C4-2B (cell line): ENCODE measurements at regions not wholly inside any gene's neighbourhood (a gene's known extent, or its start where the extent isn't known, plus 50 kb on each side); places are given as distances from the start of the nearest gene placed in this dataset.
"Not testable (repeated sequence)": the region's sequence is repeated elsewhere in the genome, so short reads cannot be mapped to it uniquely, and the experiment has no call there.

ENCODE experiments used
- H3K27ac ChIP-seq: fragments of 450-650 bp; 2 replicates; pipeline ENCODE4 v1.5.1; 2017
- ZFX ChIP-seq: fragments of 450-650 bp; IDR thresholded peaks from 2 replicates; pipeline ENCODE4 v1.6.1; 2017
- TF ChIP-seq, protein P1 (sequence below): fragments of 450-650 bp; conservative IDR thresholded peaks from 2 replicates; pipeline ENCODE4 v1.5.1; 2017; ENCODE audit warnings: mild to moderate bottlenecking

DNA sequence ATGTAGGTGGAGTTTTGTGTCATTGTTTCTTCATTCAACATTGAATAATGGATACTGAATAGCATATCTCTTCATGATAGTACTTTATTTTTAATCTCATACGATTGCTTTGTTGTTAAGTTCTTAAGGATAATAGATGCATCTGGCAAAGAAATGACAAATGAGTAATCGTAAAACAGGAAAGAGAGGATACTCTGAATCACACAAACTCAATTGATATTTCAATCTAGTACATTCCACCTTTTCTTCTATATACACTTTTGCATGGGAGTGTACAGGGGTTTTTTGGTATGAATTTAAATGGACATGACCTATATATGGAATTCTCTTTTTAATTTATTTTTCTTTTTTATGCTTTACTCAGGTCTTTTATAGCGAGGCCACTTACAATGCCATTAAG is 186.9 kb upstream of the STK26 start:
- no peak for TF ChIP-seq ZFX
- TF ChIP-seq, protein P1, sequence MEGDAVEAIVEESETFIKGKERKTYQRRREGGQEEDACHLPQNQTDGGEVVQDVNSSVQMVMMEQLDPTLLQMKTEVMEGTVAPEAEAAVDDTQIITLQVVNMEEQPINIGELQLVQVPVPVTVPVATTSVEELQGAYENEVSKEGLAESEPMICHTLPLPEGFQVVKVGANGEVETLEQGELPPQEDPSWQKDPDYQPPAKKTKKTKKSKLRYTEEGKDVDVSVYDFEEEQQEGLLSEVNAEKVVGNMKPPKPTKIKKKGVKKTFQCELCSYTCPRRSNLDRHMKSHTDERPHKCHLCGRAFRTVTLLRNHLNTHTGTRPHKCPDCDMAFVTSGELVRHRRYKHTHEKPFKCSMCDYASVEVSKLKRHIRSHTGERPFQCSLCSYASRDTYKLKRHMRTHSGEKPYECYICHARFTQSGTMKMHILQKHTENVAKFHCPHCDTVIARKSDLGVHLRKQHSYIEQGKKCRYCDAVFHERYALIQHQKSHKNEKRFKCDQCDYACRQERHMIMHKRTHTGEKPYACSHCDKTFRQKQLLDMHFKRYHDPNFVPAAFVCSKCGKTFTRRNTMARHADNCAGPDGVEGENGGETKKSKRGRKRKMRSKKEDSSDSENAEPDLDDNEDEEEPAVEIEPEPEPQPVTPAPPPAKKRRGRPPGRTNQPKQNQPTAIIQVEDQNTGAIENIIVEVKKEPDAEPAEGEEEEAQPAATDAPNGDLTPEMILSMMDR = no peak
- no peak overlapping the region for H3K27ac ChIP-seq

DNA sequence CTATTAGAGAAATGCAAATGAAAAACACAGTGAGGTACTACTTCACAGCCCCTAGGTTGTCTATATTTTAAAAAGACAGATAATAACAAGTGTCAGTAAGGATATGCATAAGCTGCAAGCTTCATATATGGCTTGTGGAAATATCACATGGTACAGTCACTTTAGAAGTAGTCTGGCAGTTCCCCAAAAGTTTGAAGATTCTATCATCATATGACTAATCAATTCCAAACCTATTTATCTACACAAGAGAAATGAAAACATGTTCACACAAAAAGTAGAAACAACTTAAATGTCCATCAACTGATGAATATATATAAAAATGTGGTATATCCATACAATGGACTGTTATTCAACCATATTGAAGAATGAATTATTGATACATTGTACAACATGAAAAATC is 185.8 kb upstream of the STK26 start:
- no peak overlapping the region for H3K27ac ChIP-seq
- TF ChIP-seq, protein P1 = no peak
- TF ChIP-seq ZFX = no peak

DNA sequence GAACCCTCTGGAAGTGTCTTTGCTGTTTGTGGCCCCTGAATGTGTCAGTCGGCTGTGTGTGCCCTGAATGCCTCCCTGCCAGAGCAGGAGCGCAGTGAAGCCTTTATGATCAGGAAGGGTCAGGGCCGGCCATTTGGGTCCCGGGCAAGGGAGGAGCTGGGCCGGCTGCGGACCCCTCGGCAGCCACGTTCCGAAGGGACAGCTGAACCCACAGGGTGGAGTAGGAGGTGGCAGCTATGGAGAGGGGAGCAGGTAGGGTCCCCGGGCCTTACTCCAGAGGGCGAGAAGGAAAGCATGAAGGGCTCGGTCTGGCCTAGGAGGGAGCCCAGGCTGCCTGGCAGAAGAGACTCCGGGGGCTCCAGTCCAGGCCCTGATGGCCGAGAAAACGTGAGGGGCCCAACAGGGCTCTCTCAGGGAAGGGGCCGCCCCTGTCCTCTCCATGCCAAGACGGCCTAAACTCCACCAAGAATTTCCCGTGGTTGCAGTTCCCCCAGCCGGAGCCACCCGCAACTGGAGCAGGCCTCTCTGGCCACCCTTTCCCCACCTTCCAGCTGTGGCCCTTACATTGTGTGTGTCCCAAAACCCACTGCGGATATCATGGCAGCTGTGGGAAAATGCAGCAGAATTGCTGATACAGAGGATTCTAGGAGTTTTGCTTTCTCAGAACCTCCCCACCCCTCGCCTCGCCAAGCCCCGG is 182.2 kb upstream of the STK26 start:
- no peak for TF ChIP-seq ZFX
- TF ChIP-seq, protein P1 = no peak

DNA sequence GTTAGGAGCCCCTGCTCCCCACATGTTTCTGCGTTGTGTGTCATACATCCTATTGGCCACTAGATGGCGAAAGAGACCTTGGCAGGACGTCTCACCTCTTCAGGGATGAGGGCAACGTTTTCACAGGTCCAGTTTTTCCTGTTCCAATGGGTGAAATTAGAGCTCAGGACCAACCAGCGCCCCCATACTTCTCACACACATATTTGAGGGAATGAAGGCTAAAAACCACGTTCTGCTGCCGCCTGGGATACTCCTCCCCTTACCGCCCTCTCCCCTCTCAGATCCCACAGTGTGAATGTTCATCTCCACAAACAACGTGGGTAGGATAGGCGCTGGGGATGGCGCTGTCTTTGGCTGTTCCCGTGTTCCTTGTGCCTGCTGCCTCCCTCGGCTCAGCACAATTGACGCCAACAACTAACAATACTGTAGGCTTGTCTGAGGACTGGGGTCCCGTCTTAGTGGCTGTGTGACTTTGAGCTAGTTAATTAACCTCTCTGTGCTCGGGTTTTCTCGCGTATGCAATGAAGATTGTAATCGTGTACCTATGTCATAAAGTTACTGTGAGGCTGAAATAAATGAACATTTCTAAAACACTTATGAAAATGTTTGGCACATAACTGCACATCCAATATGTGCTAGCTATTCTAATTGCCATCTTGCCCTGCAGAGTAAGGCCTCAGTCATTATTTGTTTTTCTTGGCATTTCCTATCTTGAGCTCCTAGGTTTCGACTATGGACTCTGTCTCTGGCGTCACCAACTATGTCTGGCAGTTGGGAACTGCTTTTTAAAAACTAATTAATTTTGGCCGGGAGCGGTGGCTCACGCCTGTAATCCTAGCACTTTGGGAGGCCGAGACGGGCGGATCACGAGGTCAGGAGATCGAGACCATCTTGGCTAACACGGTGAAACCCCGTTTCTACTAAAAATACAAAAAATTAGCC is 181.3 kb upstream of the STK26 start:
- TF ChIP-seq, protein P1 = peak; percentile 85
- no peak for TF ChIP-seq ZFX
- H3K27ac ChIP-seq = no peak overlapping the region

More for the DNA sequence above, 182.2 kb upstream of the STK26 start:
- H3K27ac ChIP-seq = no peak overlapping the region

DNA sequence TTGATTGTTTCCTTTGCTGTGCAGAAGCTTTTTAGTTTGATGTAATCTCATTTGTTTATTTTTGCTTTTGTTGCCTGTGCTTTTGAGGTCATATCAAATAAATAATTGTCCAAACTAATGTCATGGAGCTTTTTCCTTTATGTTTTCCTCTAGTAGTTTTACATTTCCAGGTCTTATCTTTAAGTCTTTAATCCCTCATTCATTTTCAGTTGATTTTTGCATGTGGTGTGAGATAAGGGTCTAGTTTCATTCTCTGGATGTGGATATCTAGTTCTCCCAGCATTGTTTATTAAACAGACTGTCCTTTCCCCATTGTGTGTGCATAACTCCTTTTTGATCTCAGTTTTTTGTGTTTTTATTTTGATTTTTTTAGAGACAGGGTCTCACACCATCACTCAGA is 179.1 kb upstream of the STK26 start:
- no peak for TF ChIP-seq ZFX
- TF ChIP-seq, protein P1 = no peak
- H3K27ac ChIP-seq = no peak overlapping the region

DNA sequence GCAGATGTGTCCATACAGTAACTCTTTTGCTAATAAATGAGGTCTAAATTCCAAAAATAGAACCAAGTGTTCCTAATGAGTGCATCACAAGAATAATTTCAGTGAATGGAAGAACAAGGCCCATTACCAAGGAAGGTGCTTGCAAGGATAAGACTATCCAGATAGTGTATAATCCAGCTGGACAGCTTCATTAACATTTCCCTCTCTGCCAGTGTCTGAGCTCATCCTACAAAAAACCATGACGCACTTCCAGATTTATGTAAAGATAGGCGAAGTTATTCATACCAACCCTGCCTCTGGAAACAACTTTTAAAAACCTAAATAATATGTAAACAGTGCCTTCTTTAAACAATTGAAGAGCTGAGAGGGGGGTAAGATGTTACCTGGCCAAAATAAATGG is 177.9 kb upstream of the STK26 start:
- no peak overlapping the region for H3K27ac ChIP-seq
- TF ChIP-seq, protein P1 = no peak
- TF ChIP-seq ZFX = no peak

DNA sequence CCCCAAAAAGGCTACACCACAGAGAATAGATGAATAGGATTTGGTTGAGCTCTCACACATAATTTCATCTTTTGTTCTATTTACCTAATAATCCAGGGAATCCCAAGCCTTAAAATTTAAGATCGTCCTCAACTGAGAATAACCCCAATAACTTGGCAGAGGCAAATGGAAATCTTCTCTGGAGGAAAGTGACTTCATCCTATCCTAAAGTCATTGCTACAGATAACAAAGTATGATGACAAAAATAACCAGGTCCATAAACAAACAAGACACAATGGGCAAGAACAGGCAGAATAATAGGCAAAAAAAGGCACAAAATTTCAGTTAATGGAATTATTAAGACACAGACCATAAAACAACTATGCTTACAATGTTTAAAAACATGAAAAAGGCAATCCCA is 177.3 kb upstream of the STK26 start:
- TF ChIP-seq ZFX = no peak
- TF ChIP-seq, protein P1 = no peak
- H3K27ac ChIP-seq = no peak overlapping the region

DNA sequence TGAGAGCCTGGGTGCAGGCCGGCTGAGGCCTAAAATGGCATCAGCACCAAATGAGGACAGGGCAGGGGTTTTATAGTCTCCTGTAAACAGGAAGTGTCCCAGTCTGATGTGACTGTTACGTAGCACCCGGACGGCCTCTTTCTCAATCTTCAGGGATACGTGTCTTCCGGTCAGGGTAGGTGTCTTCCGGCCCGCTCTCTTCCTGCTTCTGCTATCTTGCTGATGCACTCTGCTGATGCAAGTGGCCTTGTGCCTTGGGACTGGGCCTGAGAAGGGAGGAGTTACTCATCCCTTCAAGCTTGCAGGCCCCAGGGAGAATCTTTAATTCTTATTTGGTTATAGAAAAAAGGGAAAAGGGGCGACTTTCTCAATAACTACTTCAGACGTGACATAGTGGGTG is 172.1 kb upstream of the STK26 start:
- not testable (repeated sequence) for H3K27ac ChIP-seq
